Ovary (tissue), 3 donors: ENCODE measurements at regions not wholly inside any gene's neighbourhood (a gene's known extent, or its start where the extent isn't known, plus 50 kb on each side); places are given as distances from the start of the nearest gene placed in this dataset.

ENCODE experiments used
- CTCF ChIP-seq, 3 donors: fragments of 450-650 bp in 2 of 3; fragments of 200-600 bp in 1 of 3; IDR thresholded peaks; one replicate each; pipeline versions ENCODE4 v1.5.1 to v1.8.0; 2016 to 2022; ENCODE audit warnings: antibody characterized with exemption in 3 of 3, mild to moderate bottlenecking in 1 of 3
- EP300 ChIP-seq: sonication (generic); formaldehyde crosslinking; IDR thresholded peaks from one replicate; pipeline ENCODE4 v1.6.1; 2017; ENCODE audit warnings: antibody characterized with exemption
- POLR2A ChIP-seq: fragments of 450-650 bp; IDR thresholded peaks from one replicate; pipeline ENCODE4 v1.6.1; 2017; ENCODE audit warnings: antibody characterized with exemption, mild to moderate bottlenecking, moderate library complexity
- donor health status: DM: no; HTN: no; CAD: no.

GRCh38 chr5:20145240-20145639 lies 157.2 kb upstream of the CDH18 start:
- TF ChIP-seq POLR2A (no peak), CTCF (IDR thresholded peaks at IDR 0.05) (no peak), EP300 (no peak)
